ENCODE measurements at regions not wholly inside any gene's neighbourhood (a gene's known extent, or its start where the extent isn't known, plus 50 kb on each side); places are given as distances from the start of the nearest gene placed in this dataset.

DNA sequence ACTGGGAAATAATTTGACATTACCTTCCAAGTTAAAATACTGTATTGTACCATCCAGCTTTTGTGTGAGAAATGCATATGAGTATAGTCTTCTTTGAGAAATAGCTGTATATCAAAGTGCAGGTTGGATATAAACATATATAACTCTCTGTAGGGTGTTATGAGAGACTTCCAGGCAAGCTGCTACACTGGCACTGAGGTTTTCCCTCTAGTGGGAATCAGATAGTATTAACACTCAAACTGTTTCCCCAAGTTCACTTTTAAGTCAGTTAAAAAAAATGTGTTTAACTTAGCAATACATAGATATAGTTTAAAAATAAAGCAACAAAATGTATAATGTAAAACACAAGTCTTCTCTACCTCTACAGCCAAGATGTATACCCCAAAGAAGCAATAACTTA, 368.4 kb upstream of the SLC8A1 start:
- TF ChIP-seq EZH2 (IDR thresholded peaks at IDR 0.05; ENCODE audit: borderline replicate concordance, low read depth, low read length, poor library complexity, severe bottlenecking), result no peak
- TF ChIP-seq, protein P1, sequence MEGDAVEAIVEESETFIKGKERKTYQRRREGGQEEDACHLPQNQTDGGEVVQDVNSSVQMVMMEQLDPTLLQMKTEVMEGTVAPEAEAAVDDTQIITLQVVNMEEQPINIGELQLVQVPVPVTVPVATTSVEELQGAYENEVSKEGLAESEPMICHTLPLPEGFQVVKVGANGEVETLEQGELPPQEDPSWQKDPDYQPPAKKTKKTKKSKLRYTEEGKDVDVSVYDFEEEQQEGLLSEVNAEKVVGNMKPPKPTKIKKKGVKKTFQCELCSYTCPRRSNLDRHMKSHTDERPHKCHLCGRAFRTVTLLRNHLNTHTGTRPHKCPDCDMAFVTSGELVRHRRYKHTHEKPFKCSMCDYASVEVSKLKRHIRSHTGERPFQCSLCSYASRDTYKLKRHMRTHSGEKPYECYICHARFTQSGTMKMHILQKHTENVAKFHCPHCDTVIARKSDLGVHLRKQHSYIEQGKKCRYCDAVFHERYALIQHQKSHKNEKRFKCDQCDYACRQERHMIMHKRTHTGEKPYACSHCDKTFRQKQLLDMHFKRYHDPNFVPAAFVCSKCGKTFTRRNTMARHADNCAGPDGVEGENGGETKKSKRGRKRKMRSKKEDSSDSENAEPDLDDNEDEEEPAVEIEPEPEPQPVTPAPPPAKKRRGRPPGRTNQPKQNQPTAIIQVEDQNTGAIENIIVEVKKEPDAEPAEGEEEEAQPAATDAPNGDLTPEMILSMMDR (conservative IDR thresholded peaks at IDR 0.05; ENCODE audit: low read depth, low read length), result no peak

Measured in A673 (cell line).